ENCODE measurements at regions not wholly inside any gene's neighbourhood (a gene's known extent, or its start where the extent isn't known, plus 50 kb on each side); places are given as distances from the start of the nearest gene placed in this dataset.

DNA sequence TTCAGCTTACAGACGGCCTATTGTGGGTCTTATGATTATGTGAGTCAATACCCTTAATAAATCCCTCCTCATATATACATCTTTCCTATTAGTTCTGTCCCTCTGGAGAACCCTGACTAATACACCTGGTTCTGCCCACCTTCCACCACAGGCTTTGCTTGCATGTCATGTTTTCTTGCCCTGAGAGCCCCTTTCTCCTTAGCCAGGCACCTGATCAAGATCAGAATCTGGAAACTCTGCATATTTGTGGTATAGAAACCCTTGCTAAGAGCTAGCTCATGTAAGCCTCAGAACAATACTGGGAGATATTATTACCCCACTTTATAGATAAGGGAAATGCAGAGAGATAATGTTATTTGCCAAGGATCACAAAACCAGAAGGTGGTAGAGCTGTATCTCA is 52.9 kb upstream of the JDP2 start (continued):
- TF ChIP-seq, protein P1, sequence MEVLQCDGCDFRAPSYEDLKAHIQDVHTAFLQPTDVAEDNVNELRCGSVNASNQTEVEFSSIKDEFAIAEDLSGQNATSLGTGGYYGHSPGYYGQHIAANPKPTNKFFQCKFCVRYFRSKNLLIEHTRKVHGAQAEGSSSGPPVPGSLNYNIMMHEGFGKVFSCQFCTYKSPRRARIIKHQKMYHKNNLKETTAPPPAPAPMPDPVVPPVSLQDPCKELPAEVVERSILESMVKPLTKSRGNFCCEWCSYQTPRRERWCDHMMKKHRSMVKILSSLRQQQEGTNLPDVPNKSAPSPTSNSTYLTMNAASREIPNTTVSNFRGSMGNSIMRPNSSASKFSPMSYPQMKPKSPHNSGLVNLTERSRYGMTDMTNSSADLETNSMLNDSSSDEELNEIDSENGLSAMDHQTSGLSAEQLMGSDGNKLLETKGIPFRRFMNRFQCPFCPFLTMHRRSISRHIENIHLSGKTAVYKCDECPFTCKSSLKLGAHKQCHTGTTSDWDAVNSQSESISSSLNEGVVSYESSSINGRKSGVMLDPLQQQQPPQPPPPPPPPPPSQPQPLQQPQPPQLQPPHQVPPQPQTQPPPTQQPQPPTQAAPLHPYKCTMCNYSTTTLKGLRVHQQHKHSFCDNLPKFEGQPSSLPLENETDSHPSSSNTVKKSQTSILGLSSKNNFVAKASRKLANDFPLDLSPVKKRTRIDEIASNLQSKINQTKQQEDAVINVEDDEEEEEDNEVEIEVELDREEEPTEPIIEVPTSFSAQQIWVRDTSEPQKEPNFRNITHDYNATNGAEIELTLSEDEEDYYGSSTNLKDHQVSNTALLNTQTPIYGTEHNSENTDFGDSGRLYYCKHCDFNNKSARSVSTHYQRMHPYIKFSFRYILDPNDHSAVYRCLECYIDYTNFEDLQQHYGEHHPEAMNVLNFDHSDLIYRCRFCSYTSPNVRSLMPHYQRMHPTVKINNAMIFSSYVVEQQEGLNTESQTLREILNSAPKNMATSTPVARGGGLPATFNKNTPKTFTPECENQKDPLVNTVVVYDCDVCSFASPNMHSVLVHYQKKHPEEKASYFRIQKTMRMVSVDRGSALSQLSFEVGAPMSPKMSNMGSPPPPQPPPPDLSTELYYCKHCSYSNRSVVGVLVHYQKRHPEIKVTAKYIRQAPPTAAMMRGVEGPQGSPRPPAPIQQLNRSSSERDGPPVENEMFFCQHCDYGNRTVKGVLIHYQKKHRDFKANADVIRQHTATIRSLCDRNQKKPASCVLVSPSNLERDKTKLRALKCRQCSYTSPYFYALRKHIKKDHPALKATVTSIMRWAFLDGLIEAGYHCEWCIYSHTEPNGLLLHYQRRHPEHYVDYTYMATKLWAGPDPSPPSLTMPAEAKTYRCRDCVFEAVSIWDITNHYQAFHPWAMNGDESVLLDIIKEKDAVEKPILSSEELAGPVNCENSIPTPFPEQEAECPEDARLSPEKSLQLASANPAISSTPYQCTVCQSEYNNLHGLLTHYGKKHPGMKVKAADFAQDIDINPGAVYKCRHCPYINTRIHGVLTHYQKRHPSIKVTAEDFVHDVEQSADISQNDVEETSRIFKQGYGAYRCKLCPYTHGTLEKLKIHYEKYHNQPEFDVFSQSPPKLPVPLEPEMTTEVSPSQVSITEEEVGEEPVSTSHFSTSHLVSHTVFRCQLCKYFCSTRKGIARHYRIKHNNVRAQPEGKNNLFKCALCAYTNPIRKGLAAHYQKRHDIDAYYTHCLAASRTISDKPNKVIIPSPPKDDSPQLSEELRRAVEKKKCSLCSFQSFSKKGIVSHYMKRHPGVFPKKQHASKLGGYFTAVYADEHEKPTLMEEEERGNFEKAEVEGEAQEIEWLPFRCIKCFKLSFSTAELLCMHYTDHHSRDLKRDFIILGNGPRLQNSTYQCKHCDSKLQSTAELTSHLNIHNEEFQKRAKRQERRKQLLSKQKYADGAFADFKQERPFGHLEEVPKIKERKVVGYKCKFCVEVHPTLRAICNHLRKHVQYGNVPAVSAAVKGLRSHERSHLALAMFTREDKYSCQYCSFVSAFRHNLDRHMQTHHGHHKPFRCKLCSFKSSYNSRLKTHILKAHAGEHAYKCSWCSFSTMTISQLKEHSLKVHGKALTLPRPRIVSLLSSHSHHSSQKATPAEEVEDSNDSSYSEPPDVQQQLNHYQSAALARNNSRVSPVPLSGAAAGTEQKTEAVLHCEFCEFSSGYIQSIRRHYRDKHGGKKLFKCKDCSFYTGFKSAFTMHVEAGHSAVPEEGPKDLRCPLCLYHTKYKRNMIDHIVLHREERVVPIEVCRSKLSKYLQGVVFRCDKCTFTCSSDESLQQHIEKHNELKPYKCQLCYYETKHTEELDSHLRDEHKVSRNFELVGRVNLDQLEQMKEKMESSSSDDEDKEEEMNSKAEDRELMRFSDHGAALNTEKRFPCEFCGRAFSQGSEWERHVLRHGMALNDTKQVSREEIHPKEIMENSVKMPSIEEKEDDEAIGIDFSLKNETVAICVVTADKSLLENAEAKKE (CRISPR knock-in tag; IDR thresholded peaks at IDR 0.05): no peak
- TF ChIP-seq STAT1 (IDR thresholded peaks at IDR 0.05; ENCODE audit: unreplicated experiment): no peak
- TF ChIP-seq EZH2phosphoT487 (IDR thresholded peaks at IDR 0.05; ENCODE audit: unreplicated experiment): no peak
- no peak for TF ChIP-seq CREB1 (CRISPR knock-in tag; IDR thresholded peaks at IDR 0.05; ENCODE audit: low read depth)

DNA sequence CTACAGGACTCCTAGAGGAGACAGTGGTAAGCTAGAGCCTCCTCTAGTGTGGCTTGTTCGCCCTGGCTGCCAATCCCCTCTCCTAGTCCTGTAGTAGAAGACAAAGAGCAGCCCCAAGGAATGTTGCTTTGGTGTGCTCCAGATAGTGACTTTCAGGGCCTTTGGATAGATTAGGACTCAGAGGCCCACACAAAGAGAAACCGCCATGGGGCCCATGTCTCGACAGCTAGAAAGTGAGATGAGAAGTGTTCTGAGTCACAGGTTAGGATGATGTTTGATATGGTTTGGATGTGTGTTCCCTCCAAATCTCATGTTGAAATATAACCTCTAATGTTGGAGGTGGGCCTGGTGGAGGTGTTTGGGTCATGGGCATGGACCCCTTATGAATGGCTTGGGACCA is 51.8 kb upstream of the JDP2 start:
- Mint-ChIP-seq H3K9me3 (no peaks in the 10 kb centered on the region), H3K4me3 (no peak overlapping the region), H3K4me1 (peaks cover 6% of the 10 kb centered on the region), H3K27ac (no peak overlapping the region), H3K36me3 (ENCODE audit: low read depth) (no peaks in the 10 kb centered on the region), H3K27me3 (ENCODE audit: insufficient read depth, low read depth, poor library complexity) (no peaks in the 10 kb centered on the region)
- Histone ChIP-seq H3K4me2 (no peak overlapping the region), H3F3A (replicated peaks; ENCODE audit: low read depth) (no peaks in the 10 kb centered on the region), H3K4me3 (no peak overlapping the region), H4K20me1 (replicated peaks; ENCODE audit: insufficient read depth) (no peaks in the 10 kb centered on the region), H3K27ac (ENCODE audit: low read depth) (no peak overlapping the region), H3K9me2 (ENCODE audit: insufficient read depth) (no peaks in the 10 kb centered on the region; the same call in 1 of the 2 replicates), H3K4me1 (ENCODE audit: insufficient read depth) (peaks cover 7% of the 10 kb centered on the region; the same call in 1 of the 2 replicates), H2AFZ (no peak overlapping the region), H3K27me3 (ENCODE audit: insufficient read depth) (no peaks in the 10 kb centered on the region), H3K79me2 (replicated peaks; ENCODE audit: insufficient read depth) (no peaks in the 10 kb centered on the region), H3K36me3 (ENCODE audit: insufficient read depth) (no peaks in the 10 kb centered on the region)
- no peak for ATAC-seq
- no peak for DNase-seq (ENCODE audit: low spot score)
- TF ChIP-seq POLR2AphosphoS5 (IDR thresholded peaks at IDR 0.05; ENCODE audit: low read depth) (no peak), EZH2 (IDR thresholded peaks at IDR 0.05; ENCODE audit: low read depth, unreplicated experiment) (no peak), NANOG (IDR thresholded peaks at IDR 0.05; ENCODE audit: borderline replicate concordance) (no peak)
- TF ChIP-seq, protein P2, sequence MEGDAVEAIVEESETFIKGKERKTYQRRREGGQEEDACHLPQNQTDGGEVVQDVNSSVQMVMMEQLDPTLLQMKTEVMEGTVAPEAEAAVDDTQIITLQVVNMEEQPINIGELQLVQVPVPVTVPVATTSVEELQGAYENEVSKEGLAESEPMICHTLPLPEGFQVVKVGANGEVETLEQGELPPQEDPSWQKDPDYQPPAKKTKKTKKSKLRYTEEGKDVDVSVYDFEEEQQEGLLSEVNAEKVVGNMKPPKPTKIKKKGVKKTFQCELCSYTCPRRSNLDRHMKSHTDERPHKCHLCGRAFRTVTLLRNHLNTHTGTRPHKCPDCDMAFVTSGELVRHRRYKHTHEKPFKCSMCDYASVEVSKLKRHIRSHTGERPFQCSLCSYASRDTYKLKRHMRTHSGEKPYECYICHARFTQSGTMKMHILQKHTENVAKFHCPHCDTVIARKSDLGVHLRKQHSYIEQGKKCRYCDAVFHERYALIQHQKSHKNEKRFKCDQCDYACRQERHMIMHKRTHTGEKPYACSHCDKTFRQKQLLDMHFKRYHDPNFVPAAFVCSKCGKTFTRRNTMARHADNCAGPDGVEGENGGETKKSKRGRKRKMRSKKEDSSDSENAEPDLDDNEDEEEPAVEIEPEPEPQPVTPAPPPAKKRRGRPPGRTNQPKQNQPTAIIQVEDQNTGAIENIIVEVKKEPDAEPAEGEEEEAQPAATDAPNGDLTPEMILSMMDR (conservative IDR thresholded peaks at IDR 0.05; ENCODE audit: low read depth in 2 of 2): no peak
- TF ChIP-seq, protein P1 (CRISPR knock-in tag; IDR thresholded peaks at IDR 0.05): no peak
